ENCODE measurements at regions not wholly inside any gene's neighbourhood (a gene's known extent, or its start where the extent isn't known, plus 50 kb on each side); places are given as distances from the start of the nearest gene placed in this dataset.

GRCh38 chr3:176796371-176796770 is 400.9 kb downstream of the TBL1XR1 start:
- no peak for DNase-seq (ENCODE audit: low read depth)

- no peak for DNase-seq (ENCODE audit: low read depth)
Observed at GRCh38 chr3:176795891-176796290, 401.4 kb downstream of the TBL1XR1 start.

- no peak for DNase-seq (ENCODE audit: low read depth)
Observed at GRCh38 chr3:176794406-176794805, 402.9 kb downstream of the TBL1XR1 start.

GRCh38 chr3:176789947-176790346 is 407.3 kb downstream of the TBL1XR1 start:
- no peak for DNase-seq (ENCODE audit: low read depth)

GRCh38 chr3:176789281-176789705 is 408.0 kb downstream of the TBL1XR1 start:
- DNase-seq (ENCODE audit: low read depth): no peak

GRCh38 chr3:176787506-176787905 is 409.8 kb downstream of the TBL1XR1 start:
- DNase-seq (ENCODE audit: low read depth): no peak

GRCh38 chr3:176785171-176785570 is 412.1 kb downstream of the TBL1XR1 start:
- no peak for DNase-seq (ENCODE audit: low read depth)

GRCh38 chr3:176780766-176781165 is 416.5 kb downstream of the TBL1XR1 start:
- no peak for DNase-seq (ENCODE audit: low read depth)

- no peak for DNase-seq (ENCODE audit: low read depth)
Observed at GRCh38 chr3:176776622-176777175, 420.6 kb downstream of the TBL1XR1 start.

- no peak for DNase-seq (ENCODE audit: low read depth)
Observed at GRCh38 chr3:176769547-176770190, 427.6 kb downstream of the TBL1XR1 start.

- DNase-seq (ENCODE audit: low read depth): peak; percentile 70
Observed at GRCh38 chr3:176767385-176767784, 429.9 kb downstream of the TBL1XR1 start.

GRCh38 chr3:176766862-176767261 is 430.4 kb downstream of the TBL1XR1 start:
- DNase-seq (ENCODE audit: low read depth): no peak

GRCh38 chr3:176765382-176765900 is 431.8 kb downstream of the TBL1XR1 start:
- DNase-seq (ENCODE audit: low read depth): no peak

- no peak for DNase-seq (ENCODE audit: low read depth)
Observed at GRCh38 chr3:176759815-176760506, 437.3 kb downstream of the TBL1XR1 start.

- DNase-seq (ENCODE audit: low read depth): no peak
Observed at GRCh38 chr3:176757429-176757828, 439.9 kb downstream of the TBL1XR1 start.

GRCh38 chr3:176755977-176756376 is 441.3 kb downstream of the TBL1XR1 start:
- DNase-seq (ENCODE audit: low read depth): no peak

GRCh38 chr3:176755552-176755951 is 441.7 kb downstream of the TBL1XR1 start:
- no peak for DNase-seq (ENCODE audit: low read depth)

- DNase-seq (ENCODE audit: low read depth): no peak
Observed at GRCh38 chr3:176741664-176742047, 455.6 kb downstream of the TBL1XR1 start.

GRCh38 chr3:176740906-176741663 is 456.2 kb downstream of the TBL1XR1 start:
- no peak for DNase-seq (ENCODE audit: low read depth)

GRCh38 chr3:176739159-176739558 is 458.1 kb downstream of the TBL1XR1 start:
- DNase-seq (ENCODE audit: low read depth): no peak

GRCh38 chr3:176737480-176738110 is 459.7 kb downstream of the TBL1XR1 start:
- no peak for DNase-seq (ENCODE audit: low read depth)
